Spleen (tissue), 7 donors: ENCODE measurements at regions not wholly inside any gene's neighbourhood (a gene's known extent, or its start where the extent isn't known, plus 50 kb on each side); places are given as distances from the start of the nearest gene placed in this dataset.

ENCODE experiments used
- CTCF ChIP-seq, 11 experiments: fragments of 200-600 bp in 7 of 11; fragments of 450-650 bp in 4 of 11; sonication (generic) in 4 of 11; IDR thresholded peaks in 8 of 11; conservative IDR thresholded peaks in 3 of 11; 1 replicate in 7 of 11; 2 replicates in 4 of 11; pipeline versions ENCODE4 v1.4.0 to v1.8.0; 2016 to 2021; ENCODE audit warnings: antibody characterized with exemption in 11 of 11, inconsistent platforms in 4 of 11, mild to moderate bottlenecking in 1 of 11
- POLR2A ChIP-seq, 3 donors: fragments of 450-650 bp; IDR thresholded peaks; one replicate each; pipeline ENCODE4 v1.5.1; 2017; ENCODE audit warnings: antibody characterized with exemption in 3 of 3, mild to moderate bottlenecking in 1 of 3
- POLR2AphosphoS5 ChIP-seq, 3 donors: sonication (generic); formaldehyde crosslinking; IDR thresholded peaks; one replicate each; pipeline ENCODE4 v1.5.1; 2017; ENCODE audit warnings: antibody characterized with exemption in 3 of 3
- donor health status: DM: no; HTN: no; CAD: no; lungs with moderate emphysema.
- donor health status: DM: no; HTN: no; CAD: no.
- donor health status: DM: no; HTN: no; CAD: no.

GRCh38 chr6:92184933-92185332 lies 1234.4 kb downstream of the EPHA7 start:
- no peak for TF ChIP-seq CTCF (IDR thresholded peaks at IDR 0.05 in 8 of 11, conservative IDR thresholded peaks at IDR 0.05 in 3 of 11)
- TF ChIP-seq POLR2AphosphoS5 (IDR thresholded peaks at IDR 0.05) = no peak
- no peak for TF ChIP-seq POLR2A (IDR thresholded peaks at IDR 0.05)
